ENCODE measurements at regions not wholly inside any gene's neighbourhood (a gene's known extent, or its start where the extent isn't known, plus 50 kb on each side); places are given as distances from the start of the nearest gene placed in this dataset.
A peak's percentile ranks its signal among the peaks of the same experiment; 100 is the strongest.
"Not testable (repeated sequence)": the region's sequence is repeated elsewhere in the genome, so short reads cannot be mapped to it uniquely, and the experiment has no call there.

DNA sequence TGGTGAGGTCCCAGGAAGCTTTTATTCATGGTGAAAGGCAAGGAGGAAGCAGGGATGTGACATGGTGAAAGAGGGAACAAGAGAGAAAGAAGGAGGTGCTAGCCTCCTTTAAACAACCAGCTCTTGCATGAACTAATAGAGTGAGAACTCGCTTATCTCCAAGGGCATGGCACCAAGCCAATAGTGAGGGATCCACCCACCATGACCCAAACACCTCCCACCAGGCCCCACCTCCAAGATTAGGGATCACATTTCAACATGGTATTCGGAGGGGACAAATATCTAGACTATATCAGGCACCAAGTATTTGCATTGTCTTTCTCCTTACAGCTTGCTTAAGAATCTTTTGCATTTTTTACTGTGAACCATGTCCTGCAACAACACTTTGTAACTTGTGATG, 91.9 kb upstream of the DHRS4 start:
- DNase-seq (ENCODE audit: low read depth in 2 of 2), result no peak

DNA sequence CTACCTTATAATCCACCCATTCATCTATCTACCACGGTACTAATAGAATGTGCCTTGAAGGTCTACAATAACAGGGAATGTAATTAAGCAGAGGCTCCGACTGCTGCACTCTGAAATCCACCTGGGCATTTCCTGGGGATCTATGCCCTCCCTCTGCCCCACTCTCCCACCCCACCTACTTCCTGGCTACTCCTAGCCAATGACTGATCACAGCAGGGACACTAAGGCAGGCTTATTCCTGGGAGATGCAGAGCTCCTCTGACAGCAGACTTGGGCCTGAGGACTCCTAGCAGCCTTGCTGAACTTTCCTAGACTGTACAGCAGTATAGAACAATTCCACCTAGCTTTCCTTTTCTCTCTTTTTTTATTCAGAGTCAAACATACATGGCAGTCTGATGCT, 91.1 kb upstream of the DHRS4 start:
- no peak for DNase-seq (ENCODE audit: low read depth in 2 of 2)

DNA sequence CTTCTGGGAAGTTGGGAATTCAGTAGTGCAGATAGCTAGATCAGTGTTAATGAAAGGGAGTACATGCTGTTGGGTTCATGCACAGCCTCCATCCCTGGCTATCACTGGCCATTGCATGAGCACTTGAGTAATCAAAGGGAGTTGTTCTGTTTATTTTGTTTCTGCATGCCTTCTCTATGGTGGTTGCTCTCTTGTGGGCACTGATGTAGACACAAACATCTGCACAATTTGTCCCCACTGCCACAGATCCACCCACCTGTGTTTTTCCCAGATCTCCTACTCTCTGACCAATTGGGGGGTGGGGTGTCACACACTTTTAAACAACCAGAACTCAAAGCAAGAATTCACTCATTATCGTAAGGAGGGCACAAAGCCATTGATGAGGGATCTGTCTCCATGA, 89.7 kb upstream of the DHRS4 start:
- DNase-seq (ENCODE audit: low read depth in 2 of 2), result no peak

DNA sequence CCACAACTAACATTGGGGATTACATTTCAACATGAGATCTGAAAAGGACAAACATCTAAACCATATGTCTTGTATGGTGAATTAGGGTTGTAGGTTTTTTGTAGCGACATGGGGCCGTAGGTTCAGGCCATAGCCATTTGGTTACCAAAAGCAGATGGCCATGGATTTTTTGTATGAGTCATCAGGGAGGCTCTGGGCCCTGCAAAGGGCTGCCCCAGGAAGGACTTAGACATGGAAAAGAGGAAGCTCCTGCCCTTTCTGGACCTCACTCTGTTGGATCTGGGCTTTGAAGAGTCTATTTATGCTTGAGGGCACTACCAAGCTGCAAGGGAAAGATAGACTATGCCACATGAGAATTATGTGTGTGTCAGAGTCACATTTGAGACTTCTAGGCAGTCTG, 89.3 kb upstream of the DHRS4 start:
- DNase-seq (ENCODE audit: low read depth in 2 of 2), result no peak

DNA sequence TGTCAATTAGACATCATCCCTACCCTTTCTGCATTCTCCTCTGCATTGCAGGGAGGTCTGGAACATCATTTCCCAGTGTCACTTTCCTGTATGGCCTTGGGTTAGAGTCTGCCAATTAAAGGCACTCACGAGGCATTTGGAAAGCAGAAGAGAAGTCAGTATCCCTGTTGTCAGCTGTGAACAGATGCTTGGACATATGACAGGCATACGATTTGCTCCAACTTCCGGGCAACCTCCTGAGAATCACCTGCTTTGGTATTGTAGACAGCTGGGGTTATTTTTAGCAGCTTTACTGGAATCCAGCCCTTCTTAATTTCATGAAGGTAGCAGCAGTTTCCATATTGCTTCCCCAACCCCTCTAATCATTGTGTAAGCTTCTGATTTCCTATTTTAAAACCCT, 88.7 kb upstream of the DHRS4 start:
- DNase-seq (ENCODE audit: low read depth in 2 of 2), result no peak

DNA sequence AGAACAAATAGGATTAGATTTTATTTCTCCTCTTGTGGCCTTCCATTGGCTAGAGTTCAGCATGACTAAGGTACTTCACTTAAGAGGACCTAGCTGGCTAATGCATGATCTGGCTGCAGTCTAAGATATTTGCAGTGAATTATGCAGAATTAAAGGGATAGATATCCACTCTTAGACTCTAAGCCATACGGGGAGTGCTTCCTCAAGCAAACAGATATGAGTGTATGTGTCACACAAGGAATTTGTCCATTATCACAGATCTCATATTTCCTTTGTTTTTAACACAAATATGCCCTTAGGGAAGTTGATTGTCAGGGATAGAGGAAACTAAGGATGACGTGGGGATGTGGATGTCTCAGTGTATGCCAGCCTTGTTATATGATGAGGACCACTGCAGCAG, 88.1 kb upstream of the DHRS4 start:
- DNase-seq (ENCODE audit: low read depth in 2 of 2), result no peak

DNA sequence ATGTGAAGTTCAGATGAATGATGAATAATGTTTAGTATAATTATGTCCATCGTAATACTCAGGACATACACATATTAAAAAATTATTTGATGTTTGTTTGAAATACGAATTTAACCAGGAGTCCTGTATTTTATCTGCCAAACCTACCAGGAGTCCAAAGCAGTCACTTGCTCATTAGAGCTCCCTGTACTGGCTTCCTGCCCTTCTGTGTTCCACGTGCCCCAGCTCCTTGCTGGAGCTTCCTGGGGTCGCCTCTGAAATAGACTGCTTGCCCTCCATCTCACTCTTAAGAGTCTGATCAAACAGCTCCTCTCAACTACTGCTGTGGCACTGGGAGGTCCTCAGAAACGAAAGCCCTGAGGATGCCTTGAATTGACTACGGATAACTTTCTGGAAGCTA, 87.3 kb upstream of the DHRS4 start:
- no peak for DNase-seq (ENCODE audit: low read depth in 2 of 2)

DNA sequence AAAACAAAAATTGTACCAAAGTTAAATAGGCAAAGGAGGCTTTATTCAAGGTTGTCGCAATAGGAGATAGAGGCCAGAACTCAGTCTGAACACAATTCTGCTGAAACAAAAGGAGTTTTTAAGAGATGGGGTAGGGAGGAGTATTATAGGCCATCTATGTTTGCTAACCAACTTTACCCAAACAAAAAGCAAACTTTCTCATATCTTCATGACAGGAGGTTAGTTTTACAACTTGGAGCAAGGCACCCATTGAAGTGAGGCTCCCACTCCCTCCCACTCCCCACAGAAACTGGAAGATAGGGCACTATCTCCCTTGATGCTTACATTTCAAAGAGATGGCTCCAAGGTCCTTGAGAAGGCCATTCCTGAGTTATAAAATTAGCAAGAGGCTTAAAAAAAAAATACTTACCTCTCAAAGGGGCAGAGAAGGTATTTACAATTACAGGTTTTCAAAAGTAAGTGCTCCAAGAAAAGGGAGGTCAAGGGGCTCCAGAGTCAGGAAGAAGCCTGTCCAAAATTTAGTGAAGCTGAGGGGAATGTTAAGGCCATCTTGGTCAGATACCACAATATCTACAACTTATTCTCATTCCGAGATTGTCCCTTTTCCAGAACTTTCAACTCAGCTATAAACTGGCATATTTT, 84.4 kb upstream of the DHRS4 start:
- no peak for DNase-seq (ENCODE audit: low read depth in 2 of 2)

DNA sequence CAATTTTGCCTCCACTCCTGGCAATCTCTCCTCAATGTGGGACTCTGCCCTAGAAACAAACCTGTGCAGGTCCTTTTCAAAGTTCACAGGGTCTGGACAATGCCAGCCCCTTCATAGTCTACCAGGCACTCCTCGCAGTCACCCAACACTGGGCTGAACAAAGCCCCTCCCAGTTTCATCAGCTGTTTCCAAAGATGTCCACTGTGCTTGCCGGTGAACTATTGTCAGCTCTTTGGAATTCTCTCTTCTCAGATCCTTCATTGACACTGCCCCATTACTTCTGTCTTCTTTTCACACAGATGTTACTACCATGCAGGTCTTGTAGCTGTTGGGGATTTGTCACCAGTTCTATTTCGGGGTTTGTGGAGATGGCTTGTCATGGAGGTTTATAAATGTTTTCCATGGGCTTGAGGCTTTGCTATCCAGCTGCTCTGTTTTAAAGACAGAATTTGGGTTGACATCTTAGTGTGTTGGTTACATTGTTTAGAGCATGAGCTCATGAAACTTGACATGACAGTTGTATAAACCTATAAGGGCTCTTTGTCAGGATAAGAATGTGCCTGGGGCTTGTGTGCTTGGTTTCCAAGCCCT, 77.3 kb upstream of the DHRS4 start:
- no peak for DNase-seq (ENCODE audit: low read depth in 2 of 2)

DNA sequence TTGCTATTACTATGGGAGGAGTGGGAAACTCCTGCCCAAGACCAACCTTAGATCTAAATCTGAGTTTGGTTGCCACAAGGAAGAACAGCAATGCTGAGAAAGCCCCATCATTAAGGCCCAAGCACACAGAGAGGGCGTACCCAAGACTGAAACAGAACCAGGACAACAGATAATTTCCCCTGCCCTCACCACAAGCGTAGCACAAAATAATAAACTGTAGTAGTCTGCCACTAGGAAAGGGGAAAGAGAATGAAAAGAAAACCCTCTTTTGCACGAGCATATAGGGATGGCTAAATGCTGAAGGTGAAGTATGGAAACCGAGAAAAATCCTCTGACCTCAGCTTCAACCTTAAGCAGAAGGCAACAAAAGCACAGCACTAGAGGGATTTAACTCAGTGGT, 76.5 kb upstream of the DHRS4 start:
- no peak for DNase-seq (ENCODE audit: low read depth in 2 of 2)

DNA sequence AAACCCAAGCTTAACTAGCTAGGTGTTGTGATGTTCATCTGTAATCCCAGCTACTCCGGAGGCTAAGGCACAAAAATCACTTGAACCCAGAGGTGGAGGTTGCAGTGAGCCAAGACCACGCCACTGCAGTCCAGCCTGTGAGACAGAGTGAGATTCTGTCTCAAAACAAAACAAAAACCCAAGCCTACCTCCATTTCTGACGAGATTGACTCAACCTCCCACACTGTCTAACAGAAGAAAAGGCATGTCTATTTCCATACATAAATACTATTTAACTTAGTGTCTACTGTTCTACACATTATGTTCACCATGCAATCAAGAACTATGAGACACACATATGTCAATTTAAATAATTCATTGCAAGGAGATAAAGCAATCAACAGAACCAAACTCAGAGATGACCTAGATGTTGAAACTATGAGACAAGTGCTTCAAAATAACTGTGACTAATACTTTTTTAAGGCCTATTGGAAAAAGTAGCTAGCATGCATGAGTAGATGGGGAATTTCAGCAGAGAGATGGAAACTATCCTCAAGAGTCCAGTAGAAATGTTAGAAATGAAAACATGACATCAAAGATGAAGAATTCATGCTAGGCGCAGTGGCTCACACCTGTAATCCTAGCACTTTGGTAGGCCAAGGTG, 75.9 kb upstream of the DHRS4 start:
- peak in 1 of 2 donors; percentile 10 for DNase-seq (ENCODE audit: low read depth in 2 of 2)

DNA sequence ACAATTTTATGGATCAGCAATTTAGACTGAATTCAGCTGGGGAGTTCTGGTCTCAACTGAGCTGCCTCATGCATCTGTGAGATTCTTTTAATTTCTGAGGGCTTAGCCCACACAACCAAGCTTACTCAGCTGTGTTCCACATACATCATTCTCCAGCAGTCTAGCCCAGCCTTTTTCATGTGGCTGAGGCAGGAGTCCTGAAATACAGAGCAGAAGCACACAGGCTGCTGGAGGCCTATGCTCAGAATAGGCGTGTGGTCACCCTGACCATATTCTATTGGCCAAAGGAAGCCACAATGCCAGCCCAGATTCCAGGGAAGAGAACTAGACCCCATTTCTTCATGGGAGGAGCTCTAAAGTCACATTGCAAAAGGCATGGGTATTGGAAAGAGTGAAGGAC, 72.3 kb upstream of the DHRS4 start:
- no peak for DNase-seq (ENCODE audit: low read depth in 2 of 2)

DNA sequence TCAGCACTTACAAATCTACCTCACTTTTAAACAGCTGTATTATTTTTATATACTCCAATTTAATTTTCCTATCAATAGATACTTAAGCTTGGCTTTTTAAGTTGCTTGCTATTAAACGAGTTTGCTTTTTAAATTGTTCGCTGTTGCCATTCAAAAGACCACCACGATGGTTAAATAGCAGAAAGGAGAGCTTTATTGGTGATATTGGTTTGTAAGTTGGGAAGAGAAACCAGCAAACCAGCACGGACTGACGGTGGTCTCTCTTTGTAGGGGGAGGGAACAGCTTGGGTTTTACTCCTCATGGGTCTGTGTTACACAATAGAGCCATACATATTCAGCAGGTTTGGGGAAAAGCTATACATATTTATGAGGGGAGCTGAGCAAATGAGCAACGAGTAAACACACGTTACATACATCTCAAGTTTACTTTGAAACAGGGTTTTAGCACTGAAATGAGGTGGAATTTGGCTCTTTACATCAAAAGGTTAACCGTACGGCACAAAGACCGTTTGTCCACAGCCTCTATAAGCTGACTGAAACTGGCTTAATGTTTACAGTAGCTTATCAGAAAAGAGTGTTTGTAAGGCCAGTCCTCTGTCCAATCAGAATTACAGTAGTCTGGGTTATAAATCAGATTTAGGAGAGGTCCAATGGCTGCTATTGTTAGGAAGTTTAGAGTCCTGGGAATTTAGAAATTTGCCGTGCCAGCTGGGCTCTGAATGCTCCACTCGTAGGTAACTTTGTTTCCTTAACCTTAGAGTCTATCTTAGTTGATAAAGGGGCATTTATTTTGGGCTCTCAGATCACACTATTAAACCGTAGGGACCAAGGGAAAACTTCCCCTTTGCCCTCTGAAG, 69.7 kb upstream of the DHRS4 start:
- no peak for DNase-seq (ENCODE audit: low read depth in 2 of 2)

DNA sequence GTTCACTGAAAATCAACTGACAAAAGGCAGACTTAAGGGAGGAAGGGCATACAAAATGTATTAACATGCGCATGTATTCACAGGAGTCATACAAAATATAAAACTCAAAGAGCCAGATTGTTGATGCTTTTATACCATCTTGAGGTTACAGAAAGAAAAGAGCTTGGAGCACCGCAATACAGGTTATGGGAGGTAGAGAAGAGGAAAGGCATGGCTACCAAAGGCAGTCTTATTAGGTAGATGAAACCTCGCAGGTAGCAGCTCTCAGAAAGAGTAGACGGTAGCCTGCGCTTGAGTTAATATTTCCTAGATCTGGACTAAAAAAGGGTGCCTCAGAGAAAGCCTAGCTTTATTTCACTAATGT, 69.0 kb upstream of the DHRS4 start:
- DNase-seq (ENCODE audit: low read depth in 2 of 2), result no peak

DNA sequence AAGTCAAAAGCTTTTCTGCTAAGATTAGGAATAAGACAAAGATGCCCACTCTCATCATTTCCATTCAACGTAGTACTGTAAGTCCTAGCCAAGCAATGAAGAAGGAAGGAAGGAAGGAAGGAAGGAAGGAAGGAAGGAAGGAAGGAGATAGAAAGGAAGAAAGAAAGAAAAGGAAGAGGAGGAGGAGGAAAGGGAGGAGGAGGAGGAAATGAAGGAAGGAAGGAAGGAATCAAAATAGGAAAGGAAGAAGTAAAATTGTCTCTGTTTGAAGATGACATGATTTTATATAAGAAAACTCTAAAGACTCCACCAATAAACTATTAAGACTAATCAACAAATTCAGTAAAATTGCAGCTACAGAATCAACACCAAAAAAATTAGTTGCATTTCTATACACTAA, 66.0 kb upstream of the DHRS4 start:
- no peak for DNase-seq (ENCODE audit: low read depth in 2 of 2)

DNA sequence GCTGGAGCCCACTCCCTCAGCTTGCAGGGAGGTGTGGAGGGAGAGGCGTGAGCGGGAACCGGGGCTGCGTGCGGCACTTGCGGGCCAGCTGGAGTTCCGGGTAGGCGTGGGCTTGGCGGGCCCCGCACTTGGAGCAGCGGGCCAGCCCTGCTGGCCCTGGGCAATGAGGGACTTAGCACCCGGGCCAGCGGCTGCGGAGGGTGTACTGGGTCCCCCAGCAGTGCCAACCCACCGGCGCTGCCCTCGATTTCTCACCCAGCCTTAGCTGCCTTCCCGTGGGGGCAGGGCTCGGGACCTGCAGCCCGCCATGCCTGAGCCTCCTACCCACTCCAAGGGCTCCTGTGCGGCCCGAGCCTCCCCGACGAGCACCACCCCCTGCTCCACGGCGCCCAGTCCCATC, 61.9 kb upstream of the DHRS4 start:
- not testable (repeated sequence) for DNase-seq (ENCODE audit: low read depth in 2 of 2)

DNA sequence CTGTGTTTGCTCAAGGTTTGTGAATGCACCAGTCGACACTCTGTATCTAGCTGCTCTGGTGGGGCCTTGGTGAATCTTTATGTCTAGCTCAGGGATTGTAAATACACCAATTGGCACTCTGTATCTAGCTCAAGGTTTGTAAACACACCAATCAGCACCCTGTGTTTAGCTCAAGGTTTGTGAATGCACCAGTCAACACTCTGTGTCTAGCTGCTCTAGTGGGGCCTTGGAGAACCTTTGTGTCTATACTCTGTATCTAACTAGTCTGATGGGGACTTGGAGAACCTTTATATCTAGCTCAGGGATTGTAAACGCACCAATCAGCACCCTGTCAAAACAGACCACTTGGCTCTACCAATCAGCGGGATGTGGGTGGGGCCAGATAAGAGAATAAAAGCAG, 61.3 kb upstream of the DHRS4 start:
- DNase-seq (ENCODE audit: low read depth in 2 of 2), result not testable (repeated sequence)

DNA sequence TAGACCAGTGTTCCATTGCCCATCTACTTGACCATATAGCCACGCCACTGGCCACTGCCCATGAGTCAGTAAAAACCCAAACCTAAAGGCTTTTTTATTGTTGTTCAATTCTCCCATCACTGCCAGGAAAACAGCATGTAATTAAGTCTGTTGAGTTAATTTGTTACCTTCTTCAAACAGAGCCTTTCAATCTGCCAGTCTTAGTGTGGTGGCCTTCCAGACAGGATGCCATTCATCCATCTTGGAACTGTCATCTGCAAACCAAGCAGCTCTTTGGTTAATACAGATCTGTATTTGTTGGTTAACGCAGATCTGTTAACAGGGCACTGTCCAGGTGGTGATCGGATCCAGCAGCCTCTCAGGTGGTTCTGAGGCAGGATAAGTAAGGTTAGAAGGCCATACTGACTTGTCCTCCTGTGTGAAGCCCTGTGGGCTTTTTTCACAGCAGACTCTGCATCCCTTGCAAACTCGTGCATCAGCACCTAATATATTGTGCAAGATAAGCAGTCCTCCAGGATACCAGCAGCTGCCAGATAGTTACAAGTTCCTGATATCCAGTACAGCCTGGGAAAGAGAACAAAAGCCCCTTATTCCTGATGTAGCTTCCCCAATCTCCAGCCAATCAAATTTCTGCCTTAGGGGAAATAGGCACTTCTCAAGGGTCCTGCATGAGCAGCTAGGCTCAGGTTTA, 59.1 kb upstream of the DHRS4 start:
- no peak for DNase-seq (ENCODE audit: low read depth in 2 of 2)

DNA sequence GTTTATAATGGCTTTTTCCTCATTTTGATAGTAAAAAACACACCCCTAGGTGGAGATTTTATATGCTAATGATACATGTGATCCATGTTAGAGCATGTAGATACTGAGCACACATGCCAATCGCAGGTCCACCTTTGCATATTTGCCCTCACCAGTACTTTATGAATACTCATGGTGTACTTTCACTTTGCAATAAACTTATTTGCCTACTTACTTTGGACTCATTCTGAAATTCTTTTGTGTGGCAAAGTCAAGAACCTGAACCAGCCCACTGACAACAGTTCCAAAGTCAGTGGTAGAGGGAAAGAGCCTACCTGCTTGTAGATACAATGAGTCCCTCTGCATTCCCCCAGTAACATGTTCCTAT, 58.5 kb upstream of the DHRS4 start:
- no peak for DNase-seq (ENCODE audit: low read depth in 2 of 2)

DNA sequence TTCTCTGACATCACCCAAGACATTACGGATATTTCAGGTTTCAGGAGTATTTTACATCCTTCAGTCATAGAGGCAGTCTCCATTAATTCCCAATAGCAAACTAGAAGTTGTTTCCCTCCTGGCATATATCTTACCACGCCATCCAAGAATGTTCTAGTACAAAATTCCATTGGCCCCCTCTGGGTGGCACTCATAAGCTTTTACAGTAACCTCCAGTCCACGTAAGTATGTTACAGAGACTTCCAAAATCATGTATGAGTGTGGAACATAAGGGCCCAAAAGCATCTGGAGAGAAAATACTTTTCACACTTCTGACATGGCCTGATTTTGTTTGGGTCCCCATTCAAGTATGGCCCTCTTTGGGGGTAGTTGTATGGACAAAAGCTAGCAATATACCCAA, 58.1 kb upstream of the DHRS4 start:
- no peak for DNase-seq (ENCODE audit: low read depth in 2 of 2)

DNA sequence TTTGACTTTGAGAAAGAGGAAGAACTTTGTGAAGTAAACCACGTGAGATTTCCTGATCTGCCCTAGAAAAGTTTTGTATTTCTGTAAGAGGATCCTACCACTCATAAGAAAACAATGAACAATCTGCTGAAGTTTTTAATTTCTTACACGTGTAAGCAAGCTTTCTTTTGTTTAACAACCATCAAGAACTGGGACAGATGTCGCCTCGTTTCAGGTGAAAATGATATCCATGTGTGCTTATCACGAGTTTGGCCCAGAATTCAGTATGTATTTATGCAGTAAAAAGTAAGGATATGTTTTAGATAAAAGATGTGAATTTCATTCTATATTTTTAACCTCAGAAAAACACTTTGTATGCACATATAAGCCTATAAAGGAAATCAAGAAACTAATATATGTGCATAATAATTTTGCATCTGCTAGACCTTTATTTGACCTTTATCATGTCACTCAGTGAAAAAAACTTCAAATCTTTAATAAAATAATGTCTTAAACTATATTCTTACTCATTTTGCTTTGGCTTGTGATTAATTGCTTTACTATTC, 56.9 kb upstream of the DHRS4 start:
- DNase-seq (ENCODE audit: low read depth in 2 of 2), result no peak

DNA sequence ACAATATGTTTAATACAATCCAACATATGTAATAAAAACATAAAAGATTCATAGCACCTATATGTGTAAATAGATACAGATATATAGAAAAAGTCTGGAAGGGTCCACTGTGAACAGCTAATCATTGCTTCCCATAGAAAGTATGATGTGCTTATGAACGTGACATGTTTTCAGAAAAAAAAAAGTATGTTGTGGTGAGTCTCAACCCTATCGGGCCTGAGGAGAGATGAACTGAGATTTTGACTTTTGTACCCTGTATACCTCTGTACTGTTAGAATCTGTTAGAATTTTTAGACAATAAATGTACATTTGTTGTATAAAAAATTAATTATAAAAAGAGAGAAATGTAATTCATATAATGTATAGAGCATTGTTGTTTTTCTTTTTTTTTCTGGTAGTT, 56.3 kb upstream of the DHRS4 start:
- not testable (repeated sequence) for DNase-seq (ENCODE audit: low read depth in 2 of 2)
